Suprapubic skin (tissue), 3 donors: ENCODE measurements at regions not wholly inside any gene's neighbourhood (a gene's known extent, or its start where the extent isn't known, plus 50 kb on each side); places are given as distances from the start of the nearest gene placed in this dataset.

Source experiments
- CTCF ChIP-seq, 2 donors: fragments of 200-600 bp in 1 of 2; fragments of 450-650 bp in 1 of 2; sonication (generic) in 1 of 2; IDR thresholded peaks; one replicate each; pipeline ENCODE4 v1.5.1; 2016 to 2019; ENCODE audit warnings: antibody characterized with exemption in 2 of 2, mild to moderate bottlenecking in 1 of 2, moderate library complexity in 1 of 2
- POLR2AphosphoS5 ChIP-seq, 3 donors: sonication (generic); formaldehyde crosslinking; IDR thresholded peaks; one replicate each; pipeline ENCODE4 v1.6.1; 2017; ENCODE audit warnings: antibody characterized with exemption in 3 of 3

- TF ChIP-seq CTCF (IDR thresholded peaks at IDR 0.05), result no peak
- no peak for TF ChIP-seq POLR2AphosphoS5 (IDR thresholded peaks at IDR 0.05)
Observed at GRCh38 chr7:25858525-25859411, 293.2 kb upstream of the NFE2L3 start.
